ENCODE measurements at regions not wholly inside any gene's neighbourhood (a gene's known extent, or its start where the extent isn't known, plus 50 kb on each side); places are given as distances from the start of the nearest gene placed in this dataset.

DNA sequence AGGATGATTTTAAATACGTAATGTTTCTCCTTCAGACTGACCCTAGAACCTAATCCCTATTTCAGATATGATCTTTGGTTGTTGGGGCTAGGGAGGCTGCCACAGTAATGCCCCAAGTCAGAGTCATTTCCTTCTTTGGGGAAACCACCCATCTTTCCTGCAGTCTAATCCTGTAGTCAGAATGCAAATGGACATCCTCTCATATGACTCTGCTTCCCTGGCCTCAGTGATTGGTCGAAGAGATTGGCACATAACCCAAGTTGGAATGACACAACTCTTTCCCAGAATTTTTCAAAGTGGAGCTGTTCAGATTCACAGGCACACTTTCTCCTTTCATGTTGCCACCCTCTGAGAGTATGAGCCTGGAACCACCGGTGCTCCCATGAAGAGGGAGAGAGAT, 58.8 kb upstream of the ZNF644 start:
- H3K9me3 ChIP-seq: no peaks in the 10 kb centered on the region
- 89% methylated on average over 3 of the region's 3 CpGs for WGBS, 2 donors
- intact Hi-C loops (cut with DNase I): no loop called here
- no peak overlapping the region for H3K27ac ChIP-seq
- H3K4me1 ChIP-seq: no peaks in the 10 kb centered on the region
- no peak for DNase-seq
- no peaks in the 10 kb centered on the region for H3K27me3 ChIP-seq
- TF ChIP-seq POLR2A (IDR thresholded peaks at IDR 0.05) (no peak), POLR2AphosphoS5 (IDR thresholded peaks at IDR 0.05) (no peak), EP300 (IDR thresholded peaks at IDR 0.05) (no peak)
- TF ChIP-seq, protein P1, sequence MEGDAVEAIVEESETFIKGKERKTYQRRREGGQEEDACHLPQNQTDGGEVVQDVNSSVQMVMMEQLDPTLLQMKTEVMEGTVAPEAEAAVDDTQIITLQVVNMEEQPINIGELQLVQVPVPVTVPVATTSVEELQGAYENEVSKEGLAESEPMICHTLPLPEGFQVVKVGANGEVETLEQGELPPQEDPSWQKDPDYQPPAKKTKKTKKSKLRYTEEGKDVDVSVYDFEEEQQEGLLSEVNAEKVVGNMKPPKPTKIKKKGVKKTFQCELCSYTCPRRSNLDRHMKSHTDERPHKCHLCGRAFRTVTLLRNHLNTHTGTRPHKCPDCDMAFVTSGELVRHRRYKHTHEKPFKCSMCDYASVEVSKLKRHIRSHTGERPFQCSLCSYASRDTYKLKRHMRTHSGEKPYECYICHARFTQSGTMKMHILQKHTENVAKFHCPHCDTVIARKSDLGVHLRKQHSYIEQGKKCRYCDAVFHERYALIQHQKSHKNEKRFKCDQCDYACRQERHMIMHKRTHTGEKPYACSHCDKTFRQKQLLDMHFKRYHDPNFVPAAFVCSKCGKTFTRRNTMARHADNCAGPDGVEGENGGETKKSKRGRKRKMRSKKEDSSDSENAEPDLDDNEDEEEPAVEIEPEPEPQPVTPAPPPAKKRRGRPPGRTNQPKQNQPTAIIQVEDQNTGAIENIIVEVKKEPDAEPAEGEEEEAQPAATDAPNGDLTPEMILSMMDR (IDR thresholded peaks at IDR 0.05): no peak
- H3K36me3 ChIP-seq: no peaks in the 10 kb centered on the region
- H3K4me3 ChIP-seq: no peak overlapping the region

DNA sequence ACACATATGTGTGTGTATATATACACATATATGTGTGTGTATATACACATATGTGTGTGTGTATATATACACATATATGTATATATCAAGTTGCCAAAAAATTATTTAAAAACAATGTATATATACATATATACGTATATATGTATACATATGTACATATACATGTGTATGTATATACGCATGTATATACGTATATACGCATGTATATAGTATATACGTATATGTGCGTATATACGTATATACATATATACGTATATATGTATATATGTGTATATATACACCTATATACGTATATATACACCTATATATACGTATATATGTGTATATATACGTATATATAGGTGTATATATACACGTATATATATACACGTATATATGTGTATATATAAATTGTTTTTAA, 57.0 kb upstream of the ZNF644 start:
- TF ChIP-seq EP300 (IDR thresholded peaks at IDR 0.05): no peak
- TF ChIP-seq, protein P1 (IDR thresholded peaks at IDR 0.05): no peak
- no peak for TF ChIP-seq POLR2A (IDR thresholded peaks at IDR 0.05)
- TF ChIP-seq POLR2AphosphoS5 (IDR thresholded peaks at IDR 0.05): no peak
- no peak overlapping the region for H3K4me3 ChIP-seq
- 95 to 96% methylated on average over 13 of the region's 13 CpGs for WGBS, 2 donors
- no peaks in the 10 kb centered on the region for H3K27me3 ChIP-seq
- DNase-seq: no peak
- H3K36me3 ChIP-seq: no peaks in the 10 kb centered on the region
- no peaks in the 10 kb centered on the region for H3K9me3 ChIP-seq
- H3K27ac ChIP-seq: no peak overlapping the region
- intact Hi-C loops (cut with DNase I): no loop called here
- H3K4me1 ChIP-seq: no peaks in the 10 kb centered on the region

DNA sequence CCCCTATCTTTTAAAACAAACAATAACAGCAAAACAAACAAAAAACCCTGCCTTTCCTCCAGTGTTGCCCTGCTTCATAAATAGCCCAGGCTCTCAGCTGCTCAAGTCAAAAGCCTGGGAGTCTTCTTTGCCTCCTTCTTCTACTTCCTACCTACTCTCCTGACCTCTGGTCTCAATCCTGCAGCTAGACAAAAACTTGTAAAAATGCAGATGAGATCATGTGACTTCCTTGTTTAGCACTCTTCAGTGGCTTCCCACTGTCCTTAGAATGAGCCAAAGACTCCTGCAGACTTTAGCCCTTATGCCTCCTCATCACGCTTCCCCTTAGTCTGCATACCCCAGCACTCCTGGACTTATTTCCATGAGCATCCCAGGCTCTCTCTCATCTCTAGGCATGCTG, 55.0 kb upstream of the ZNF644 start:
- no peak overlapping the region for H3K4me3 ChIP-seq
- TF ChIP-seq POLR2A (IDR thresholded peaks at IDR 0.05) (no peak), POLR2AphosphoS5 (IDR thresholded peaks at IDR 0.05) (no peak), EP300 (IDR thresholded peaks at IDR 0.05) (no peak)
- TF ChIP-seq, protein P1 (IDR thresholded peaks at IDR 0.05): no peak
- intact Hi-C loops (cut with DNase I): no loop called here
- H3K4me1 ChIP-seq: no peaks in the 10 kb centered on the region
- H3K27ac ChIP-seq: no peak overlapping the region
- no peak for DNase-seq
- no peaks in the 10 kb centered on the region for H3K36me3 ChIP-seq
- 82 to 91% methylated on average over 1 of the region's 1 CpG for WGBS, 2 donors
- H3K27me3 ChIP-seq: no peaks in the 10 kb centered on the region
- no peaks in the 10 kb centered on the region for H3K9me3 ChIP-seq

DNA sequence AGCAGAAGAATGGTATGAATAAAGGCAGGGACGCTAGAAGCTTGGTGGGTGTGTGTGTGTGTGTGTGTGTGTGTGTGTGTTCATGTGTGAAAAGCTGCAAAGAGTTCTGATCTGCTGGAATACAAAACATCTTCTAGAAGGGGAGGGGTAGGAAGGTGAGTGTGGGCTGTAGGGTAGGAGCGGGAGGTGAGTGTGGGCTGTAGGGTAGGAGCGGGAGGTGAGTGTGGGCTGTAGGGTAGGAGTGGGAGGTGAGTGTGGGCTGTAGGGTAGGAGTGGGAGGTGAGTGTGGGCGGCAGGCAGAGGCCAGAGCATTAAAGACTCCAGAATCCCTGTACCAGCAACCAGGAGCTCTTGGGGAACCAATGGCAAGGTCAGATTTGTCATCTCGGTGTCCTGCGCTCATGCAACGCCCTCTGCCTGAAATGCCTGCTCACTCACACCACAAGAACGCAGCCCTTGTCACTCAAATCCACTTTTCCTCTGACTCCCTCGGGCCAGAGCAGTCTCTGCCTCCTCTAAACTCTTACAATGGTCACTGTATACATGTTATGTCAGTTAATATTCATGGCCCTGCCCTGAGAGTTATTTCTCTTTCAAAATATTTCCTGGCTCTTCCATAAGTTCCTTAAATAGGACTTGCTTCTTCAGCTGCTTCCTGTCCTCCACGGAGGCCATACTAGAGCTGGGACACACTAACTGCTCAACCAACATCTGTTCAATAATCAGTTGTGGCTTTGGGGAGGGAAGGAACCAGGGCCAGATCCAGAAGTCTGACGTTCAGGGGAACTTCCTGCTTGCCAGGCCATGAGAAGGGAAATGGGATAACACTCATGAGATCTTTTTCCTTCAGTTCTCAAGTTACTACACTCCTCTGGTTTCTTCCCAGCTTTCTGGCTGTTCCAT, 53.6 kb upstream of the ZNF644 start:
- H3K27ac ChIP-seq: no peak overlapping the region
- intact Hi-C loops (cut with DNase I): no loop called here
- TF ChIP-seq EP300 (IDR thresholded peaks at IDR 0.05): no peak
- no peak for TF ChIP-seq POLR2AphosphoS5 (IDR thresholded peaks at IDR 0.05)
- TF ChIP-seq, protein P1 (IDR thresholded peaks at IDR 0.05): no peak
- no peak for TF ChIP-seq POLR2A (IDR thresholded peaks at IDR 0.05)
- H3K9me3 ChIP-seq: no peaks in the 10 kb centered on the region
- H3K27me3 ChIP-seq: no peaks in the 10 kb centered on the region
- no peaks in the 10 kb centered on the region for H3K36me3 ChIP-seq
- no peak overlapping the region for H3K4me3 ChIP-seq
- peaks cover 0 to 6% (median 0%) of the 10 kb centered on the region in 4 donors for H3K4me1 ChIP-seq
- WGBS, 2 donors: 79 to 88% methylated on average over 11 of the region's 11 CpGs
- DNase-seq: no peak
